Activated T-cell treated with anti-CD3 and anti-CD28 coated beads for 24 hours (primary cell): ENCODE measurements at regions not wholly inside any gene's neighbourhood (a gene's known extent, or its start where the extent isn't known, plus 50 kb on each side); places are given as distances from the start of the nearest gene placed in this dataset.

ENCODE experiments used
- DNase-seq: peaks from one replicate; pipeline ENCODE4 v3.0.0-alpha.2; 2020; ENCODE audit warnings: low read depth

DNA sequence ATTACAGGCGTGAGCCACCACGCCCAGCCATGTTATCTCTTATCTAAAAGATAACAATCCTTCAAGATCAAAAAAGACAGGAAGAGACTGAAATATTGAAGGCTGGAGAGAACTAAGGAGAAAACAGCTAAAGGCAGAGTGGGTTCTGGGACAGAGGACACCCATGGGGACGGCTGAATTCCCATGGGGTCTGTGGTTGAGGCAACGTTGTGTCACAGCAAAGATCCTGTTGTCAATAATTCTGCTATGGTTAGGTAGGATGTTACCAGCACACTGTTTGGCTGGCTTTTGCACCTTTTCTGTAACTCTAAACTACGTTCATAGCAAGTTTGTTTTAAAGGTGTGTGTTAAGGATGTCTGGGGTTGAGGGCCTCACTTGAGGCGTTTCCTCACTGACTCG, 137.7 kb upstream of the APCDD1 start:
- DNase-seq = no peak

DNA sequence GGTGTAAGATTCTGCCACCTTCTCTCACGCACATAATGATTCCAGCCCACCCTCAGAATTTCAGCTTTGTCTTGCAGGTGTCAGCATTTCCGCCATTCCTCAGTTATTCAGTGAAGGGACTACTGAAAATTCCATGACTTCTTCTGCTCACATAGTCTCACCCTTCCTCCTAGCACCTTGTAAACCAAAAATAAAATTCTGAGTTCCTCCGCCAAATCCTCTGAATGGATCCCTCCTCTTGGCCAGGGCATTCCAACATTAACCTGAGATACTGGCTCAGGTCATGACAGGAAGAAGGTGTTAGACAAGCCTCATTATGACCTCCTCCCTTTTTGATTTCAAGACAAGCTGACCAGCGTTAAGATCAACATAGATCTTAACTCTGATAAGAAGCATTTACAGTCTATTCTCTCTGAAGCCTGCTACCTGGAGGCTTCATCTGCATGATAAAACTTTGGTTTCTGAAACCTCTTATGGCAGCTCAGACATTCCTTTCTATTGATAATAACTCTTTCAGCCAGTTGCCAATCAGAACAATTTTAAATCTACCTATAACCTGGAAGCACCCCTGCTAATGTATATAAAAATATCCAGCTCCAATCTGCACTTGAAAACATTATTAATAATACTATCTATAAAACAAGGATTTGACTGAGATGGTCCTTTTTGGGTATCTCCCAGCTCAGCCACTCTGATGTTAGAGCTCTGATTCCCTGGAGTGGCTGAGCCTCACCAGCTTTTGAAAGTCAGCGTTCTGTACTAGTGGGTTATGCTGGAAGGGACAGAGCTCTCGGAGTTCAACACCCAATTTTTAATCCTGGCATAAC, 136.4 kb upstream of the APCDD1 start:
- no peak for DNase-seq

DNA sequence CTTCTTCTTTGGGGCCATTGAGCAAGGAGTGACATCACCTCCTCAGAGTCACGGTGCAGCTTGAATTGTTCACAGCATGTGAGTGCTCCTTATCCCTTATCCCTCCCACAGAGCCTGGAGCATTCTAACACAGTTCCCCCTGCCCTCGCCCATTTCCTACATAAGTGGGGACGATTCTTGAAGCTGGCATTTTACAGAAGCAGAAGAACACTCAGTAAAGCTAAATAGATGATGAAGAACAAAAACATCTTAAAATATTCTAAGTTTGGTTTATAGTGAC, 135.8 kb upstream of the APCDD1 start:
- no peak for DNase-seq

- DNase-seq = no peak
These were observed 135.4 kb upstream of the APCDD1 start for GRCh38 chr18:10319026-10319425.

DNA sequence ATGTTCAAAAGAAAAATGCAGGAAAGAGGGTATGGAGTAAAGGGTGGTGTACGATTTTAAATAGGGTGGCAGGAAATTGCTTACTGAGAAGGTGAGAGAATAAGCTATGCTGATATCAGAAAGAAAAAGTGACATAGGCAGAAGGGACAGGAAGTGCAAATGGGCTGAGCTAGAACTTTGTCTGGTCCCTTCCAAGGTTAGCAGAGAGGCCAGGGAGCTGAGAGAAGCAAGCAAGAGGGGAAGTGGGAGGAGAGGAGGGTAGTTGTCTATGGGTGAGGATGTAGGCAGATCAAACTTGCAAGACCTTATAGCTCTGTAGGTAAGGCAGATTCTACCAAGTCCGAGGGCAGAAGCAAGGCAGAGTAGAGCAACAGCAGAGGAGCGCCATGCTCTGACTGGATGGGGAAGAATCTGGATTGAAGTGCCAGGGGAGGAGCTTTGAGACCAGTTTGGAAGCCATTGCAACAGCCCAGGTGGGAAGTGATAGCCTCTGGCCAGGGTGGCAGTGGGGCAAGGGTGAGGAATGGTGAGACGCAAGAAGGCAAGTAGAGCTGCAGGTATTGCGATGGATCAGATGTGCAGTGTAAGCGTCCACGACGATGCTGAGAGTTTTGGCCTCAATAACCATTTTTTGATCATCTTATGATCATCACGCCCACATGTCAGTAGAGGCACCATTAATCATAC, 134.4 kb upstream of the APCDD1 start:
- no peak for DNase-seq

- no peak for DNase-seq
These were observed 133.6 kb upstream of the APCDD1 start for GRCh38 chr18:10320791-10321190.

GRCh38 chr18:10321576-10321975, 132.9 kb upstream of the APCDD1 start:
- no peak for DNase-seq

DNA sequence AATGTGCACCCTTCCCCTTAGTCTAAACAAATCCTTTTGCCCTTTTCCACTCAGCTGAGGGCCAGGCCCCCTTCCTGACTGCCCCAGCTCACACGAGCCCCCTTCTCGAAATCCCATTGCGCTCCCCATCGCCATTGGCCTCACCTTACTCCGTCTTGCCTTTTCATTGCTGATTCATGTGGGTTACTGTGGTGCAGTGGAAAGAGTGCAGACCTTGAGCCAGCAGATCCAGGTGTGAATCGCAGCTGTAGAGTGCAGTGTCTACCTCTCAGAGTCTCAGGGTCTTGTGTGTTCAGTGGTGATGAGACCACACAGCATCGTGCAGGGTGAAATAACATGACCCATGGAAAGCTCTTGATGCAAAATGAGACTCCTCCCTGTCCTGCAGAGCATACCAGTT, 132.4 kb upstream of the APCDD1 start:
- no peak for DNase-seq

DNA sequence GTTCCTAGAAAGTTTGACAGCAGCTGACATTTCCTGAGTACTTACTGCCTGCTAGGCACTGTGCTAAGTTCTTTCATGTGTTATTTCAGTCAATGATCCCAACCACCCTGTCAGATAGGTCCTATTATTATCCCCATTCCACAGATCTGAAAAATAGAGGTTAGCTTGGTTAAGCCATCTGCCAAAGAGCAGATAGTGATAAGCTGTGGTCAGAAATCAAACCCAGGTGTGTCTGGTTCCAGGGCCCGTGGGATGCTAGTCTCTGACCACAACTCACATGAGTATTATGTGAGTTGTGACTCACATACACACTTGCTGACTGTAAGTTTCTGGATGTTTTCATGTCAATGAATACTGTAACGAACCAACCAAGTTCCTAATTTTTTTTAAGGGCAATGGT, 132.0 kb upstream of the APCDD1 start:
- DNase-seq = no peak

DNA sequence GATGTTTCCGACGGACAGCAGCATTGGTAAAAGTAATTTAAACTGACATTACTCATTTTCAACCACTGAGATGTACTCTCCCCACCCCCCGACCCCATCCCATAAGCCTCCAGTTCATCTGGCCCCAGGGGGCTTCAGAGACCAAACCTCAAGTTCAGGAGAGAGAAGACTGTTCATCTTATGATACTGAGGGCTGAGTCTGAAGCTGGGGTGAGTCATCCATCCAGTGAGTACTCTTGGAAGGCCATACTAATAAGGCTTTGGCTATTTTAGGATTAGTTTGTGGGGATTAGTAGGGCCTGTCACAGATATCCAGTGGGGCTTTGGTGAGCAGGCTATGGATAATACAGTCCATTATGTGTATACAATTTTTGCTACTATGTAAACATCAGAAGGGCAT, 125.3 kb upstream of the APCDD1 start:
- DNase-seq = no peak

DNA sequence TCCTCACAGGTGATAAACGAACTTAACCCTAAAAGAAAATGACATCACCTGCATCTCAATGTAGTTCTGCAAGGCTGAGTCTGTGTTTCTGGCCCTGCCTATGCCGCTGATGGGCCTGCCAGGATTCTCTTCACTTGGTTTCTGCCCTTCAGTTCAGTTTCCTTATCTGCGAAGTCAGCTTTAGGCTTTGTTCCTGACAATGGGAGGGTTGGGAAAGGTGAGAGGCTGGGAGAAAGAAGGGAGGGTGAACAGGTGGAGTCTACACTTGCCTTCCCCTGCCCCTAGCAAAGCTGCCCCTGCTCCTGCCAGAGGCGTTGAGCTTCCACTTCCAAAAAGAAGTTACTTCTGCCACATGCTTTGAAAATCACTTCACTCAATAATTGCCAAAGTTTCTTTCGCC, 124.0 kb upstream of the APCDD1 start:
- no peak for DNase-seq

- DNase-seq = no peak
These were observed 122.0 kb upstream of the APCDD1 start for GRCh38 chr18:10332452-10332851.

DNA sequence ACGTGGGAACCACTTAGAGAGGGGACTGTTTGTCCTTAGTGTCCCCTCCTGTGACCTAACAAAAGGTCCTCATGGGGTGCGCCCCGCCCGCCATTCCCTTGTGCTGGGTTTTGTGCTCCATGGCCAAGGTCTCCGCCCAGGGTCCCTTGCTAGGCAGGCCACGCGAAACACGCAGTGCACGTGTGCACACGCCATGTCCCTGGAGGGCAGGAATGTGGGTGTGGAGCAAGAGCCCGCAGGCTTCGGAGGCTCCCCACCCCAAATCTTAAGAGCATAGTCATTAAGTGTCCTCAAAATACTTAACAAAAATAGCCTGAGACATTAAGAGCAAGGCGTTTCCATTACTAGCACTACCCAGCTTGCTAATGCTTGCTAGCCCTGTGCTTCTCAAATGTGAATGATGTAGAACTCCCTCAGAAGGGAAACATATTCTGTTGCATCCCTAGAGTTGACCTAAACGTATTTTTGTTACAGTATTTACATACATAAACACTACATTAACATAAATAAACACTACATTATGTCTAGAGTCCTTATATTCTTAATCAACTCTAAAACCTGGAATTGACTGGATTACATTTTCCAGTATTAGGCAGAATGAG, 117.6 kb upstream of the APCDD1 start:
- no peak for DNase-seq

DNA sequence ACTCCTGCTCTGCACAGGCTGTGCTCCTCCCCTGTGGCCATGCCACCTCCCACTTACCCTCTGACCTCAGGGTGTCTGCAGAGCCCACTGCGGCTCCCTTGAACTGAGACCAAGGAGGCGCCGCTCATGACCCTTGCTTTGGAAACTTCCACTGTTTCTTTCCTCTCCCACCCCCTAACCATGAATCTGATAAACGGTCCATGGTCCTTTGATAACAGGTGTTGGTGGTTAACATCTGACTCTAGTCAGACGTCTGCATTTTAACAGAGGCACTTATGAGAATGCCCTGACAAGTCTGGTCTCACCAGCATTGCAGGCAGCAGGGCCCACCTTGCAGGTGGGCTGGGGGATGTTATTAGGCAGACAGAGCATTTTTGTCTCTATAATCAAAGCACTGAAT, 113.6 kb upstream of the APCDD1 start:
- no peak for DNase-seq

- no peak for DNase-seq
These were observed 110.7 kb upstream of the APCDD1 start for GRCh38 chr18:10343778-10344177.

- no peak for DNase-seq
These were observed 107.6 kb upstream of the APCDD1 start for GRCh38 chr18:10346749-10347415.

GRCh38 chr18:10349561-10349960, 104.9 kb upstream of the APCDD1 start:
- DNase-seq = no peak

- no peak for DNase-seq
These were observed 103.8 kb upstream of the APCDD1 start for GRCh38 chr18:10350661-10351060.

DNA sequence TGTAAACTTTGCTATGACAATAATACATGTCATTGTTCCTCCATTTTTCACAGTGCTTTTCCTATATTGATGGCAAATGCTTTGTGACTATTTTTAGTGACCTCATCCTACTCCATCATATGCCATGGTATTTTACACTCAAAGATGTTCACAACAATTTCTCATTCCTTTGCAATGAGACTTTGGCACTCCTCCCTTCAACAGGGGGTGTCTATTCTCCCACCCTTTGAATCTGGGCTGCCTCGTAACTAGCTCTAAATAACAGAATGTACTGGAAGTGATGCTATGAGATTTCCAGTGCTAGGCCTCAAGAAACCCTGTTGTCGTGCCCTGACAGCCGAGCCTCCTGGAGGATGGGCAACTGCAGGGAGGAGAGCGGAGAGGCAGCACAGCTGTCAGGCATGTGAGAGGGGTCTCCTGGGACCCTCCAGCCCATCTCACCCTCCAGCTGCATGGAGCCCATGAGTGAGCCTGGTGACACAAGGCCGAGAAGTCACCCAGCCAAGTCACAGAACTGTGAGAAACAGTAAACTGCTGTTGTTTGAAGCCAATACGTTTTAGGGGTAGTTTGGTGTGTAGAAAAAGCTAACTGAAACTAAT, 103.1 kb upstream of the APCDD1 start:
- no peak for DNase-seq

- DNase-seq = no peak
These were observed 102.6 kb upstream of the APCDD1 start for GRCh38 chr18:10351858-10352257.

- no peak for DNase-seq
These were observed 101.8 kb upstream of the APCDD1 start for GRCh38 chr18:10352671-10353070.

GRCh38 chr18:10353791-10354190, 100.6 kb upstream of the APCDD1 start:
- no peak for DNase-seq
